OCI-LY3 (cell line): ENCODE measurements at regions not wholly inside any gene's neighbourhood (a gene's known extent, or its start where the extent isn't known, plus 50 kb on each side); places are given as distances from the start of the nearest gene placed in this dataset.

Experiments
- H2AFZ ChIP-seq: fragments of 200-600, 300-600 bp; shearing (Covaris generic); 2 replicates; pipeline ENCODE4 v1.6.0; 2014; ENCODE audit warnings: antibody characterized with exemption, low read depth, low read length
- H3K27ac ChIP-seq: fragments of 200-600, 300-600 bp; sonication (generic); 2 replicates; pipeline ENCODE4 v1.5.1; 2014; ENCODE audit warnings: mild to moderate bottlenecking, low read length, moderate library complexity, mixed read lengths
- H3K27me3 ChIP-seq: fragments of 200-600, 300-600 bp; sonication (generic); 2 replicates; pipeline ENCODE4 v1.6.1; 2014; ENCODE audit warnings: low read depth, low read length, mixed read lengths
- H3K36me3 ChIP-seq: fragments of 200-600, 300-600 bp; sonication (generic); replicated peaks from 2 replicates; pipeline ENCODE3; 2014; ENCODE audit warnings: low read depth, low read length, mixed read lengths
- H3K4me1 ChIP-seq: fragments of 300-600, 200-600 bp; sonication (generic); 2 replicates; pipeline ENCODE4 v1.6.1; 2014; ENCODE audit warnings: low read length, mixed read lengths
- H3K4me2 ChIP-seq: fragments of 200-600, 300-600 bp; sonication (generic); 2 replicates; pipeline ENCODE4 v1.6.1; 2014; ENCODE audit warnings: low read length, mixed read lengths
- H3K4me3 ChIP-seq: fragments of 300-600, 200-600 bp; sonication (generic); 2 replicates; pipeline ENCODE4 v1.5.1; 2014; ENCODE audit warnings: antibody characterized with exemption, mild to moderate bottlenecking, low read length, moderate library complexity
- H3K79me2 ChIP-seq: fragments of 300-600, 200-600 bp; shearing (Covaris generic); 2 replicates; pipeline ENCODE4 v1.6.1; 2014; ENCODE audit warnings: mild to moderate bottlenecking, low read length, mixed read lengths
- H3K9ac ChIP-seq: fragments of 300-600, 200-600 bp; shearing (Covaris generic); 2 replicates; pipeline ENCODE4 v1.6.0; 2014; ENCODE audit warnings: mild to moderate bottlenecking, low read length, moderate library complexity
- H3K9me3 ChIP-seq: fragments of 200-600, 300-600 bp; shearing (Covaris generic); 2 replicates; pipeline ENCODE4 v1.6.1; 2014; ENCODE audit warnings: low read length, mixed read lengths; ENCODE audit not compliant: insufficient read depth
- H4K20me1 ChIP-seq: fragments of 200-600, 300-600 bp; sonication (generic); 2 replicates; pipeline ENCODE4 v1.6.1; 2016; ENCODE audit warnings: low read length, mixed read lengths; ENCODE audit not compliant: insufficient read depth
- EZH2phosphoT487 ChIP-seq: fragments of 200-600 bp; shearing (Covaris generic); IDR thresholded peaks from 2 replicates; pipeline ENCODE4 v1.6.1; 2018; ENCODE audit warnings: antibody characterized with exemption, mixed run types, low read depth
- TF ChIP-seq, protein P1 (sequence below): fragments of 200-600, 300-600 bp; sonication (generic); IDR thresholded peaks from 2 replicates; pipeline ENCODE4 v1.5.1; 2014; ENCODE audit warnings: antibody characterized with exemption, low read length, low read depth

DNA sequence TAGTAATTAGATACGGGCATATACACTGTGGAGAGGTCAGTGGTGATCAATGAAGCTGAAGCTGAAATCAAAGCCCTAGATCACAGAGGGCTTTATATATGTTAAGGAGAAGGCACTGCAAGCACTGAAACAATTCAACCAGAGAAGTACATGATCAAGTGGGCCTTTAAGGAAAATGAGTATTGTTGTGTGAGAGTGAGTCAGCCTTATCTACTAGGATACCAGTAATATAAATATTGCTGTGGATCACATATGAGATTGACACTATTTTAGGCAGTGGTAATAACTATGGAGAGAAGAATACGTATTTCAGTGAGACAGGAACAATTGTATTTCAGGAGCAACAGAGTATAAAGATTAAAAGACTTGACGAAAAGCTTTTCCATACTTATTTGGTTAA, 1172.2 kb upstream of the GJE1 start:
- Histone ChIP-seq H4K20me1 (no peaks in the 10 kb centered on the region), H3K9me3 (no peaks in the 10 kb centered on the region), H3K36me3 (no peaks in the 10 kb centered on the region), H3K79me2 (no peaks in the 10 kb centered on the region), H3K27ac (no peak overlapping the region), H3K27me3 (no peaks in the 10 kb centered on the region), H3K4me3 (no peak overlapping the region), H3K4me2 (no peak overlapping the region), H3K9ac (no peak overlapping the region), H3K4me1 (no peaks in the 10 kb centered on the region), H2AFZ (no peak overlapping the region)
- no peak for TF ChIP-seq EZH2phosphoT487

DNA sequence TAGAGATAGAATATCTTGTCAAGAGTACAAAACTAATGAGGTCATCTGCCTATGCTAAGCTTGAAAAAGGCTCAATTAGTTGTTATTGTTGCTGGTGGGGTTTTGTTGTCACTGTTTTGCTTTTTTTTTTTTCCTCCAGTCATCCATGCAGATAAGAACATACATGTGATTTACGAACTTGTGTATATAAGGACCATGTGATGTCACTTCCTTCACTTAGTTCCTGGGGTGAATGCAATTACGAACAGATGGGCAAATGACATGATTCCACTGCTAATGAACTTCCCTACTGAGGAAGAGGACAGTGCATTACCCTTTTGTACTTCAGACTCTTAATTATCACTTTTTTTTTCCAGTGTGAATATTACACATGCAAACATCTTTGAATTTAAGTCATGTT, 1175.3 kb upstream of the GJE1 start:
- H3K9me3 ChIP-seq = no peaks in the 10 kb centered on the region
- H3K27me3 ChIP-seq = no peaks in the 10 kb centered on the region
- no peaks in the 10 kb centered on the region for H3K79me2 ChIP-seq
- H3K36me3 ChIP-seq = no peaks in the 10 kb centered on the region
- TF ChIP-seq, protein P1, sequence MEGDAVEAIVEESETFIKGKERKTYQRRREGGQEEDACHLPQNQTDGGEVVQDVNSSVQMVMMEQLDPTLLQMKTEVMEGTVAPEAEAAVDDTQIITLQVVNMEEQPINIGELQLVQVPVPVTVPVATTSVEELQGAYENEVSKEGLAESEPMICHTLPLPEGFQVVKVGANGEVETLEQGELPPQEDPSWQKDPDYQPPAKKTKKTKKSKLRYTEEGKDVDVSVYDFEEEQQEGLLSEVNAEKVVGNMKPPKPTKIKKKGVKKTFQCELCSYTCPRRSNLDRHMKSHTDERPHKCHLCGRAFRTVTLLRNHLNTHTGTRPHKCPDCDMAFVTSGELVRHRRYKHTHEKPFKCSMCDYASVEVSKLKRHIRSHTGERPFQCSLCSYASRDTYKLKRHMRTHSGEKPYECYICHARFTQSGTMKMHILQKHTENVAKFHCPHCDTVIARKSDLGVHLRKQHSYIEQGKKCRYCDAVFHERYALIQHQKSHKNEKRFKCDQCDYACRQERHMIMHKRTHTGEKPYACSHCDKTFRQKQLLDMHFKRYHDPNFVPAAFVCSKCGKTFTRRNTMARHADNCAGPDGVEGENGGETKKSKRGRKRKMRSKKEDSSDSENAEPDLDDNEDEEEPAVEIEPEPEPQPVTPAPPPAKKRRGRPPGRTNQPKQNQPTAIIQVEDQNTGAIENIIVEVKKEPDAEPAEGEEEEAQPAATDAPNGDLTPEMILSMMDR = no peak
- no peak for TF ChIP-seq EZH2phosphoT487
- H3K9ac ChIP-seq = no peak overlapping the region
- H3K4me1 ChIP-seq = no peaks in the 10 kb centered on the region
- no peak overlapping the region for H3K27ac ChIP-seq
- H3K4me3 ChIP-seq = no peak overlapping the region
- no peak overlapping the region for H2AFZ ChIP-seq
- no peaks in the 10 kb centered on the region for H4K20me1 ChIP-seq
- no peak overlapping the region for H3K4me2 ChIP-seq

DNA sequence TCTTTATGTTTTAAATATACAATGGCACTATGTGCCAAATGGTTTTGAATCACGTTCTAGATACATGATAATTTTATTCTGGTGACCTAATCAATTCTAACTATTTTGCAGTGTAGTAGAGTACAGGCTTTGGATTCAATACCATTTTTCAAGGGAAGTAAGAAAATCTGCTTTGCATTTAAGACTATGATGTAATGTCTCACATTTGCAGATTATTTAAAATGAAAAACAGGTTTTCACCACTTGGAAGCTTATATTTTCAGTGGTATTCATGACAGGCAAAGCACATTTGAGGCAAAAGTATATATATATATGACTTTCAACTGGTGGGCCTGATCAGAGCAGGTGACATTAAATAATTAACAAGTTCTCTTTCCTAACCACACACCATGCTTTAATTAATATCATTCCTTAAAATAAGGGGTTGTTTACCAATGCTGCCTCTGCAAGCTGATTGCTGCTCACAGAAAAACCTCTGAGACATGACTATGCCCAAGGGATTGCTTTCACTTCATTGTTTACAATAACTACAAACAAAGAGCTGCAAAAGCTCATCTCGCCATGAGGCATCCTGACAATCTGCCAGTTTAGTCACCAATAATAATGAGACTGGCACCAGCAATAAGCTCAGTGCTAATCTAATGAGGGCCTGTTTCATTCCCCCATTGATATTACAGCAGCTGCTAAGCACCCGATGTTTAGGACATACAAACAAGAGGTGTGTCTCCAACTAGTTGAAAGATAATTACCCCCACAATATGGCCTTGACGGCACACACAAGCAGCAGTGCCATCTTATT, 1176.0 kb upstream of the GJE1 start:
- H3K4me2 ChIP-seq = no peak overlapping the region
- TF ChIP-seq, protein P1 = no peak
- TF ChIP-seq EZH2phosphoT487 = no peak
- no peak overlapping the region for H3K27ac ChIP-seq
- H4K20me1 ChIP-seq = no peaks in the 10 kb centered on the region
- no peaks in the 10 kb centered on the region for H3K36me3 ChIP-seq
- H3K9ac ChIP-seq = no peak overlapping the region
- H3K4me3 ChIP-seq = no peak overlapping the region
- no peak overlapping the region for H2AFZ ChIP-seq
- H3K27me3 ChIP-seq = no peaks in the 10 kb centered on the region
- H3K79me2 ChIP-seq = no peaks in the 10 kb centered on the region
- H3K9me3 ChIP-seq = no peaks in the 10 kb centered on the region
- H3K4me1 ChIP-seq = no peaks in the 10 kb centered on the region

GRCh38 chr6:140940251-140940925, 1192.3 kb upstream of the GJE1 start:
- Histone ChIP-seq H3K4me3 (no peak overlapping the region), H3K27ac (no peak overlapping the region), H3K9me3 (no peaks in the 10 kb centered on the region), H3K27me3 (no peaks in the 10 kb centered on the region), H3K36me3 (no peaks in the 10 kb centered on the region), H3K79me2 (no peaks in the 10 kb centered on the region), H3K4me2 (no peak overlapping the region), H4K20me1 (no peaks in the 10 kb centered on the region), H3K9ac (no peak overlapping the region), H3K4me1 (no peaks in the 10 kb centered on the region), H2AFZ (no peak overlapping the region)
- TF ChIP-seq, protein P1 = no peak
- no peak for TF ChIP-seq EZH2phosphoT487
